Esophagus muscularis mucosa (tissue), 4 donors: ENCODE measurements at regions not wholly inside any gene's neighbourhood (a gene's known extent, or its start where the extent isn't known, plus 50 kb on each side); places are given as distances from the start of the nearest gene placed in this dataset.

Experiments used
- DNase-seq: peaks from one replicate; pipeline ENCODE4 v3.0.0-alpha.2; 2017; ENCODE audit errors: extremely low spot score
- H3K27ac ChIP-seq, 4 donors: fragments of 200-600 bp; sonication (generic); replicated peaks in 1 of 4; 1 replicate in 3 of 4; 2 replicates in 1 of 4; pipeline ENCODE4 v1.5.1; 2016 to 2019; ENCODE audit warnings: mild to moderate bottlenecking in 1 of 4
- H3K27me3 ChIP-seq, 4 donors: fragments of 200-600 bp; sonication (generic); one replicate each; pipeline versions ENCODE4 v1.5.1 to v1.6.0; 2016 to 2019
- H3K36me3 ChIP-seq, 4 donors: fragments of 200-600 bp; sonication (generic); one replicate each; pipeline ENCODE4 v1.5.1; 2016 to 2019
- H3K4me1 ChIP-seq, 4 donors: fragments of 200-600 bp; sonication (generic); one replicate each; pipeline ENCODE4 v1.5.1; 2016 to 2019
- H3K4me3 ChIP-seq, 4 donors: fragments of 200-600 bp; sonication (generic); 1 replicate in 2 of 4; 2 replicates in 2 of 4; pipeline ENCODE4 v1.5.1; 2016 to 2019; ENCODE audit warnings: mild to moderate bottlenecking in 4 of 4, moderate library complexity in 1 of 4
- H3K9me3 ChIP-seq, 4 donors: fragments of 200-600 bp; sonication (generic); 1 replicate in 3 of 4; 2 replicates in 1 of 4; pipeline ENCODE4 v1.5.1; 2016 to 2019
- EP300 ChIP-seq: sonication (generic); formaldehyde crosslinking; IDR thresholded peaks from one replicate; pipeline ENCODE4 v1.6.1; 2017; ENCODE audit warnings: antibody characterized with exemption
- POLR2A ChIP-seq: fragments of 450-650 bp; IDR thresholded peaks from one replicate; pipeline ENCODE4 v1.6.1; 2017; ENCODE audit warnings: antibody characterized with exemption, moderate library complexity, mild to moderate bottlenecking, low read depth
- POLR2AphosphoS5 ChIP-seq, 2 donors: sonication (generic); formaldehyde crosslinking; IDR thresholded peaks; one replicate each; pipeline ENCODE4 v1.6.1; 2017; ENCODE audit warnings: antibody characterized with exemption in 2 of 2
- WGBS: methylation state at CpG from one replicate; pipeline ENCODE4 v1.1.5; 2018; 5-methylcytosine and 5-hydroxymethylcytosine counted together
- intact Hi-C: fragments of 100-400 bp; cut with DNase I; formaldehyde crosslinking; loops from one replicate; pipeline ENCODE4 v1.15.1; 2023
- TF ChIP-seq, protein P1 (sequence below), 3 experiments: fragments of 200-600 bp in 2 of 3; fragments of 450-650 bp in 1 of 3; sonication (generic) in 2 of 3; IDR thresholded peaks; one replicate each; pipeline ENCODE4 v1.5.1; 2017 to 2019; ENCODE audit warnings: antibody characterized with exemption in 3 of 3, mild to moderate bottlenecking in 2 of 3, moderate library complexity in 1 of 3

- intact Hi-C loops: no loop called here
- Histone ChIP-seq H3K4me1 (peaks cover 15 to 37% (median 31%) of the 10 kb centered on the region in 4 donors), H3K9me3 (no peaks in the 10 kb centered on the region), H3K27ac (no peak overlapping the region), H3K36me3 (no peaks in the 10 kb centered on the region), H3K4me3 (no peak overlapping the region), H3K27me3 (no peaks in the 10 kb centered on the region)
- TF ChIP-seq POLR2A (no peak), EP300 (no peak), POLR2AphosphoS5 (IDR thresholded peaks at IDR 0.05) (no peak)
- TF ChIP-seq, protein P1, sequence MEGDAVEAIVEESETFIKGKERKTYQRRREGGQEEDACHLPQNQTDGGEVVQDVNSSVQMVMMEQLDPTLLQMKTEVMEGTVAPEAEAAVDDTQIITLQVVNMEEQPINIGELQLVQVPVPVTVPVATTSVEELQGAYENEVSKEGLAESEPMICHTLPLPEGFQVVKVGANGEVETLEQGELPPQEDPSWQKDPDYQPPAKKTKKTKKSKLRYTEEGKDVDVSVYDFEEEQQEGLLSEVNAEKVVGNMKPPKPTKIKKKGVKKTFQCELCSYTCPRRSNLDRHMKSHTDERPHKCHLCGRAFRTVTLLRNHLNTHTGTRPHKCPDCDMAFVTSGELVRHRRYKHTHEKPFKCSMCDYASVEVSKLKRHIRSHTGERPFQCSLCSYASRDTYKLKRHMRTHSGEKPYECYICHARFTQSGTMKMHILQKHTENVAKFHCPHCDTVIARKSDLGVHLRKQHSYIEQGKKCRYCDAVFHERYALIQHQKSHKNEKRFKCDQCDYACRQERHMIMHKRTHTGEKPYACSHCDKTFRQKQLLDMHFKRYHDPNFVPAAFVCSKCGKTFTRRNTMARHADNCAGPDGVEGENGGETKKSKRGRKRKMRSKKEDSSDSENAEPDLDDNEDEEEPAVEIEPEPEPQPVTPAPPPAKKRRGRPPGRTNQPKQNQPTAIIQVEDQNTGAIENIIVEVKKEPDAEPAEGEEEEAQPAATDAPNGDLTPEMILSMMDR (IDR thresholded peaks at IDR 0.05): no peak
- no peak for DNase-seq
- WGBS: 56% methylated on average over 6 of the region's 7 CpGs
Observed at GRCh38 chr9:99365233-99365980, 143.3 kb downstream of the SEC61B start.

- WGBS: 87% methylated on average over 8 of the region's 9 CpGs
- H3K27me3 ChIP-seq: no peaks in the 10 kb centered on the region
- DNase-seq: no peak
- intact Hi-C loops: no loop called here
- H3K9me3 ChIP-seq: no peaks in the 10 kb centered on the region
- H3K36me3 ChIP-seq: no peaks in the 10 kb centered on the region
- no peak overlapping the region for H3K4me3 ChIP-seq
- H3K4me1 ChIP-seq: peaks cover 15 to 37% (median 31%) of the 10 kb centered on the region in 4 donors
- TF ChIP-seq POLR2AphosphoS5 (IDR thresholded peaks at IDR 0.05): no peak
- TF ChIP-seq EP300: no peak
- TF ChIP-seq, protein P1 (IDR thresholded peaks at IDR 0.05): no peak
- TF ChIP-seq POLR2A: no peak
- no peak overlapping the region for H3K27ac ChIP-seq
Observed at GRCh38 chr9:99366183-99366582, 144.1 kb downstream of the SEC61B start.

- no peak for TF ChIP-seq POLR2AphosphoS5 (IDR thresholded peaks at IDR 0.05)
- no peak for TF ChIP-seq POLR2A
- TF ChIP-seq EP300: no peak
- TF ChIP-seq, protein P1 (IDR thresholded peaks at IDR 0.05): no peak
- Histone ChIP-seq H3K4me3 (no peak overlapping the region), H3K27me3 (no peaks in the 10 kb centered on the region), H3K36me3 (no peaks in the 10 kb centered on the region), H3K4me1 (peaks cover 15 to 36% (median 29%) of the 10 kb centered on the region in 4 donors), H3K9me3 (no peaks in the 10 kb centered on the region), H3K27ac (no peak overlapping the region)
- intact Hi-C loops: no loop called here
- WGBS: 90% methylated on average over 4 of the region's 4 CpGs
- DNase-seq: no peak
Observed at GRCh38 chr9:99366621-99367020, 144.5 kb downstream of the SEC61B start.

- Histone ChIP-seq H3K36me3 (no peaks in the 10 kb centered on the region), H3K9me3 (no peaks in the 10 kb centered on the region), H3K4me3 (peak overlapping the region; percentile 53 to 63 (median 58)), H3K27me3 (no peaks in the 10 kb centered on the region), H3K27ac (peak overlapping the region; percentile 68 to 80 (median 76)), H3K4me1 (peaks cover 15 to 29% (median 25%) of the 10 kb centered on the region in 4 donors)
- intact Hi-C loops: no loop called here
- no peak for DNase-seq
- TF ChIP-seq, protein P1 (IDR thresholded peaks at IDR 0.05): no peak
- TF ChIP-seq EP300 (no peak), POLR2A (peak; percentile 2), POLR2AphosphoS5 (IDR thresholded peaks at IDR 0.05) (peak; percentile 62 to 70)
- WGBS: 15% methylated on average over 31 of the region's 31 CpGs
Observed at GRCh38 chr9:99368341-99369326, 146.6 kb downstream of the SEC61B start.
